Ammon's horn (tissue), 1 donor: ENCODE measurements at regions not wholly inside any gene's neighbourhood (a gene's known extent, or its start where the extent isn't known, plus 50 kb on each side); places are given as distances from the start of the nearest gene placed in this dataset.
A peak's percentile ranks its signal among the peaks of the same experiment; 100 is the strongest.

Experiments used
- DNase-seq: peaks from one replicate; pipeline ENCODE4 v3.0.0-alpha.2; 2016; ENCODE audit warnings: low spot score

- no peak for DNase-seq
Observed at GRCh38 chr3:160622263-160623045, 54.5 kb upstream of the ARL14 start.

- DNase-seq: no peak
Observed at GRCh38 chr3:160618878-160619277, 53.5 kb upstream of the KPNA4 start.

GRCh38 chr3:160618363-160618762, 53.0 kb upstream of the KPNA4 start:
- no peak for DNase-seq

GRCh38 chr3:160617636-160618035, 52.3 kb upstream of the KPNA4 start:
- no peak for DNase-seq

- DNase-seq: peak; percentile 30
Observed at GRCh38 chr3:160616716-160617115, 51.3 kb upstream of the KPNA4 start.

GRCh38 chr3:160616311-160616710, 50.9 kb upstream of the KPNA4 start:
- no peak for DNase-seq
